ENCODE measurements at regions not wholly inside any gene's neighbourhood (a gene's known extent, or its start where the extent isn't known, plus 50 kb on each side); places are given as distances from the start of the nearest gene placed in this dataset.

DNA sequence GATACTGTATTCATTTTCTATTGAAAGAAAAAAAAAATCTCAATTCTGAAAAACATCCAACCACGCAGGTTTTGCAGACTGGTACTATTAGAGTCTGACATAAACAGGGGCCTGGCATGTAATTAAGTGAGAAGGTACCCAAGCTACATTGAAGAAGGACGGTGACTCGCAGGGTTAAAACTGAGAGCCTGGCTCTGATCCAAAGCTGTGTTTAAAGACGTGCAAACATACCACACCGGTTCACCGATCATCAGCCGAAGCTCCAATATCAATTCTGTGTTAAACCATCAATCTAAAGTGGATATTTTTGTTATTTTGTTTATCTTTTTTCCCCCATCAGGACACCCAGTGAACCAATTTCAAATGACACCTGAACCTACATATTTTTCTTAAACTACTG lies 108.1 kb upstream of the DIO3 start:
- no peak for DNase-seq (ENCODE audit: low read depth)

DNA sequence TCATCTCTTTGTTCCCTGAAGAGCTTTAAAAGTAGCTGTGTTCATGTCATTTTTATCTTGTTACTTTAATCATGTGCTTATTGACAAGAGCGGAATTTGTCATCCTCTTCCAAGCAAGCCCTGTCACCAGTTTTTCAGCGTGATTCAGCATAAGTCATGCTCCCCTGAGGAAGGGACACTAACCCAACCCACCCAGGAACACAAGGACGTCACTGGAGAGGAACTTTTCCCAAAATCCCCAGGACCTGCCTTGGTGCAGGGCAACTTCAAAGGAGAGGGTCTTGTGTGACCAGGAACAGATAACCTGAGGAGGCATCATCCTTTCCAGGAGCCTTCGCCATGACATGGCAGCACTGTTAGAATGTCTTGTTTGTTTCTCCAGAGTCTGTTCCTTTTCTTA lies 107.1 kb upstream of the DIO3 start:
- no peak for DNase-seq (ENCODE audit: low read depth)

DNA sequence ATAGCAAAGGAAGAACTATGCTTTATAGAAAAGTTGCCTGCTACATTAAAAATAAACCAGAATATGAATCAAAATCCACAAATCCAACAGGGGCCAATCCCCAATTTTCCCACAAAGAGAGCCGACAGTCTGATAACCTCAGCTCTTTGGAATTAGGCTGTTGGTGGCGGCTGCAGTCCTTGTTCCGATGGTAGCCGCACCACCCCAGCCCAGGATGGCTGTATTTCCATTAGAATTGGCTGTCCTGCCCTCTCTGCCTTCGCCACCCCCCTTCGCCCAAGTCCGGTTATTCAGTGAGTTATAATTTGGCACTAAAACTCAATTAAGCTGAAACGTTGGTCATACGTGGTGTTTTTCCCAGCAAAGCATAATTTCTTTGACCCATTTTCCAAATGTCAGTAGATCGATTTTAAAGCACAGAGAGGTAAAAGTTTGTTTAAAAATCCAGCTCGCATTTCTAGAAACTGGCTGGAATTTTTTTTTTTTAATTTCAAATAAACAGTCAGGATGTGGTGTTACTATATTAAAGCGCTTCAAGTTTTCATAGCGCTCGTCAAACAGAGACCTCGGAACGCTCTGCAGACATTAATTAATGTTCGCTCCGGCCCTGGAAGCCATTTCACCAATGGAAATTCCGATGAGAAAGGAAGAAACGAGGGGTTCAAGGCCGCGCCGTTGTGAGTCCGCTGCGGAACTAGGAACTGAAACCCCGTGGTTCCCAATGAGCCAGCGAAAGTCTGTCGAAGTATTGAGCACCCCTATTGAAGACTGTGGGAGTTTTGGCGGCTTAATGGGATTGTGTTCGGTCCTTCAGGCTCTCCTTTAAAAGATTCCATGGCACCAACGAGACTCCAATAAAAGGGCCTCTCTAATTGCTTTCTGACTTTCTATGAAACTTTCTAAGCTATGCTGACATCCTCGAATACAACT lies 104.8 kb upstream of the DIO3 start:
- DNase-seq (ENCODE audit: low read depth): no peak

DNA sequence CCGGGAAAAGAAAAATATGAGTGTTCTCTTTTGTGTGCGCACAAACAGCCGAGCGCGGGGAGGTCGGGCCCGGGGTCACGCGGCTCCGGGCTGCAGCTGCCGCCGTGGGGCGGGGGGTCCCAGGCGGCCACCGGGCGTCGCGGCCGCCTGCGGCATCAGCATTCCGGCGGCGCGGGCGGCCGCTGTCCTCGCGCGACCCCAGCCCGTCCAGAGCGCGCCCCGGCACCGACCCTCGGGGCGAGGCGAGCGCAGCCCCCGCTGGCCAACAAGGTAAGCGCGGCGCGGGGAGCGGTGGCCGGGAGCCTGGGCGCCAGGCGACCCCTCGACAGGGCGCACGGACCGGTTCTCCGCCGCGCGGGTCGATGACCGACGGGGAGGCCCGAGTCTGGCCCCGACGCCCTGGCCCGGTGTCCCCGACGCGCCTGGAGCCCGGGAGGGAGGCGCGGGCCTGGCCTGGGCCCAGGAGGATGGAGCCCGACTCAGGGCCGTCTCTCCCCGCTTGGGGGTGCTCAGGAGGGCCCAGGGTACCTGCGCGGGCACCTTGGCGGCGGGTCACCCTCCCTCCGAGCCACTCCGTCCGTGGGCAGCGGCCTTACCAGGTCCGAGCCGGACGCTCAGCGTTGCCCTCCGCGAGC lies 103.9 kb upstream of the DIO3 start:
- DNase-seq (ENCODE audit: low read depth): no peak

DNA sequence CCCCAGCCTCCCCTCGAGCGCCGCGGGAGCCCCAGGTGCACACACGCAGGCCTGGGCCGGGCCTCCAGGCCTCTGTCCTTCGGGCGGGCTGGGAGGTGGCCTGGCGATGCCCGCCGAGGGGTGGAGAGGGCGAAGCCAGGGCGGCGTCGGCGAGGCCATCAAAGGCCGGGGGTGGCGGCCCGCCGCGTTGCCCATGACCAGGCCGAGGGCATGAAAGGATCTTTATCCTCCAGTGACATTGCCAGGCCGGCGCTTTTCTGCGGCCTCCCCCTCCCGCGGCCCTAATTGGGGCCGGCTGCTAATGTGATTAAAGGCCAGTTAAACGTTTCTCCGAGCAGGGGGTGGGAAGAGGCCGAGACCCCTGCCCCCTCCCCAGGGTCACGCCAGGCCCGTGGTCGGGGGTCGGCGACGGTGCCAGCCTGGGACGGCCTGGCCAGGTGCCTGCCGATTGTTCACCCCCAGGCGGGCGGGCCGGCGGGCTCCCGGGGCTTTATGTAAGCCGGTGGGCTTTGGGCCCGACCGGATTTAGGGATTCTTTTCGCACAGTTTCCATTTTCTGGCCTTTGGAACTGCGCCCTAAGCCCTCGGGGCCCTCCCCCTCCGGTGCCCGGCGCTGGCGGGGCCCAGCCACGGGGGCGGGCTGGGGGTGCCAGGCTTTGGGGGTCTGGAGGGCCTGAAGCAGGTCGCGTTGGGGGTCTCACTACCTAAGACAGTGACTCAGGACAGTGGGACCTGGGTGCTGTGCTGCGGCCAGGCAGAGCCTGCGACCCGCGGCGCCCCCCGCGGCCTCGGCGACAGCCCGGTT lies 103.2 kb upstream of the DIO3 start:
- DNase-seq (ENCODE audit: low read depth): no peak

DNA sequence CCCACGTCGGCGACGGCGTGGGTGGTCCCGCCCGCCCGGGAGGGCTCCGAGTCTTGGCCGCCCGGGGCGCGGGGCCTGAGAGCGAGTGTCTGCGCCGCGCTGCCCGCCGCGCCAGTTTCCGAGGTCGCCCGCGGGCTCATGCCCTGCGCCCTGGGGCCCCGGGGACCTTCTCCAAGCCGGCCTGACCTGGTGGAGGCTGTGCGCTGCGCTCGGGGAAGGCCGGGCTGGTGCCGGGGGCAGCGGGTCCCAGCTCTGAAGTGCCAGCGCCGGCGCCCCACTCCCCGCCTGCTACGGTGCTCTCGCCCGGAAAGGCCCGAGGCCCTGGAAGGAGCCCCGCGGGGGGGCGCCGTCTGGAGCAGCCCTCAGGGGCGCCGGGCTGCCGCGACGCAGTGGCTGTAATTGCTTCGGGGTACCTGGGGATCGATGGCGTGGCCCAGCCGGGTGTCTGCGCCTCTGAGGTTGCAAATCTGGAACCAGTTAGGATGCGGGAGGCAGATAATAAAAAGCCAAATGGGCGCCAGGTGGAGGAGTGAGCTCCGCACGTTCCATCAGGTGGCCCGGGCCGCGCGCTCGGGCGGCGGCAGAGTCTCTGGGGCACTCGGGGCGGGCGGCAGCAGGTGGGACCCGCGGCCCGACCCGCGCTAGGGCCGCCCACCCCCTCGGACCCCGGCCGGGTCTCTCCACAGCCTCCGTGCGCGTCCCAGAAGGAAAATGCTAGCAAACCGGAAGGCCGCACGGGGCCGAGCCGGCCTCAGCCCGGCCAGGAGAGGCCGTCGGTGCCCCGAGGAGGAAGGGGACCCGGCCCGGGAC lies 102.3 kb upstream of the DIO3 start:
- no peak for DNase-seq (ENCODE audit: low read depth)

DNA sequence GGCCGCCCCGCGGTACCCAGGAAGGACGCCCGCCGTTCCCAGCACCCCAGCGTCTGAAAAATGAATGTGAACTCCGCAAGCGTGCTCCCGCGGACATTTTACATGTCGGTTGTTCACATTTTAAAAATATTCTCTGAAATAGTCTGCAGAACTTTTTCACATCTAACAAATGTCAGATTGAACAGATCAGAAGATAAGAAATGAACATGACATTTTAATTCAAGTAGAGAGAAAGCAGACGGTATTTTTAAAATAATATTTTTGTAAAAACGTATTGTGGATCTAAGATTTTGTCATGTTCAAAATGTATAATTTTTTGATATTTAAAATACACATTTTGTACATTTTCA lies 101.8 kb upstream of the DIO3 start:
- DNase-seq (ENCODE audit: low read depth): no peak

DNA sequence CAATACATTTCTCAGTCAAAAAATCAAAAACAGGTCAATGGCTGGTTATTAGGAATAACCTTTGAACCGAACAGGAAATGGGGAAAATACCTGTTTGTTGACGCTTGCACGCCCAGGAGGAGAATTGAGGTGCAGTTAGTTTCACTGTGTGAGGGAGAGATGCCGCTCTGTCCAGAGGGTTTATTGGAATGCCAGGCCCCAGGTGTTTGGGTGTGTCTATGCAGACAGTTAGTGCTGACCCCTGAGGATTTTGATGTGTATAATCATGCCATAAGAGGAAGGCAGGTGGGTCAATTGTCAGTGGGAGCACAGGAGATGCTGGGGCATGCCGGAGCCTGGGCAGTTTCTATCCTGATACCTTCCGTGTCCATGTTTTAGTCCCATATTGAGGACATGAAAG lies 100.8 kb upstream of the DIO3 start:
- DNase-seq (ENCODE audit: low read depth): no peak

DNA sequence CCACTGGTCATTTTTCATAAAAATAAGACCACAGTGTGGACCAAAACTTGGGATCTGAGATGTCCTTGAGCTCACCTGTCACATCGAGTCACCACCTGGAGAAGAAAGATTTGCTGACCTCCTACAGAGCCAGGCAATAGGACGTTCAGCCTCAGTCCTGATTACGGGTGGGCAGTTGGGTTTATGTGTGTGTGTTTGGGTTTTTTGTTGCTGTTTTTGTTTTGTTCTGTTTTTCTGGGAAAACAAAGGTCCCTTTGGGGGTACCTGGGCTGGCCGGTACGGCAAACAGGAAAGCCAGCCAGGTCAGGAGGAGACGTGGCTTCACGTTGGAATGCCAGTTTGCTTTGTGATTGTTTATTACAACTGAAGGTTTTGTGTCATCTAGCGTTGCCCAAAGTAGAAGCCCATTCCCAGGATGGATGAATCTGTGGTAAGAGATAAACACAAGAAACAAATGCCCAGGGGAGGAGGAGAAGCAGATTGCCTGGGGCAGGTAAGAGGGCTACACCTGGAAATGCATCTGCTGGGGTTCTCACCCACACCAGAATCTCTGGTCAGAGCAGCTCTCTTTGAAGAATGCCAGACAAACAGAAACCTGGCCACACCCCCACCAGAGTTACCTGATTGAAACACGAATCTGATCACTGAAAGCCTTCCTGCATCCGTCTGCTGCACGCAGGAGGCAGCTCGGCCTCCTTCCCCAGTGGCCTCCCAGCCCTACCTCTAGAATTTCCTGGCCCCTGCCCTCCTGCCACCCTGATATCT lies 100.1 kb upstream of the DIO3 start:
- DNase-seq (ENCODE audit: low read depth): no peak

DNA sequence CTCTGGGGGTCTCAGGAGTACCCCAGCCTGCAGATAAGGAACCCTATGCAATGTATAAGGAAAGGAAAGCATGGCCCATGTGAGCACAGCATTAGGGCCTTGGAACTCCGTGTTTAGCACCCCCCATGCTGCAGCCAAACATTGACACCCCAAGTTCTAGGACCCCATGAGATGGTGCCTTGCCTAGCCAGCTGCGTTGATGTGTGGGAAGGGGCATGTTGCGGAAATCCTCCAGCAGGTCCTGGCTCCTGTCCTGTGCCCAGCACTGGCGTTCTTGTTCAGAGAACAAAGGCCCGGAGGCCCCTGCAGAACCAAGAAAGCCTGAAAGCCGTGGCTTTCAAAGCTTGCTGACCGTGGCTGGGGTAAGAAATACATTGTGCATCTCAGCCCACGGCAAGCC lies 99.4 kb upstream of the DIO3 start:
- no peak for DNase-seq (ENCODE audit: low read depth)

DNA sequence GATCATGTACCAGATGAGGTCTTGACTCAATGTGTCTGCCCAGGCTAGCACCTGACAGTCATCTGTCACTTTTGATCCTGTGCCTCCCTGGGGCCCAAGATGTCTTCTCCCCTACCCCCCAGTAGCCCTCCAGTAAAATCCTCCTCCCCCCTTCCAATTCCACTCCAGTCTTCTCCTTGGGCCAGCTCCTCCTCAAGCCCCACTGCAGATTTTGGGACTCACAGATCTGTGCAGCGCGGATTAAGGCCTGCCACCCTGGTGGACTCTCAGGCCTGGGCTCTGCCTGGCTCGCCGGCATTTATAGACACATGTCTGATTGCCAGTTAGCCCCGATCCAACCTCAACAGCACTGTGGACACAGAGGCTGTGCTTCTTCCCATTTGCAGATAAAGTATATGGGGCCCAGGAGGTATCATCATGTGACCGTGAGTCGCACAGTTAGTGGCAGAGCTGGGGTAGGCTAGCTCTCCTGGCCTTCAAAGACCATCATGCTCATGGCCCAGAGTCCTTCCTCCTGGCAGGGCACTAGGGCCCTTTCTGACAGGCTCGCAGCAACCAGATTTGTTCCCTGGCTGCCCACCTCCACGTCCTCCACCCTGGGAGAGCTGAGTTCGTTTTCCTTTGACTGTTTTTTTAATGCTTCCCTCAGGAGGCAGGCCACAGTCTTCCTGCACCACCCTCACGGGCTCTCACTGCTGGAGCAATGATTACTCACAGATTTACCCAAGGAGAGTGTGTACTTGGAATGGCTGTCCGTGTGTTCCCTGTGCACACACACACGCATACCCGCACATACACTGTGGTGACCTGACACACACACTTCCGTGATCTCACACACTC lies 98.3 kb upstream of the DIO3 start:
- no peak for DNase-seq (ENCODE audit: low read depth)

DNA sequence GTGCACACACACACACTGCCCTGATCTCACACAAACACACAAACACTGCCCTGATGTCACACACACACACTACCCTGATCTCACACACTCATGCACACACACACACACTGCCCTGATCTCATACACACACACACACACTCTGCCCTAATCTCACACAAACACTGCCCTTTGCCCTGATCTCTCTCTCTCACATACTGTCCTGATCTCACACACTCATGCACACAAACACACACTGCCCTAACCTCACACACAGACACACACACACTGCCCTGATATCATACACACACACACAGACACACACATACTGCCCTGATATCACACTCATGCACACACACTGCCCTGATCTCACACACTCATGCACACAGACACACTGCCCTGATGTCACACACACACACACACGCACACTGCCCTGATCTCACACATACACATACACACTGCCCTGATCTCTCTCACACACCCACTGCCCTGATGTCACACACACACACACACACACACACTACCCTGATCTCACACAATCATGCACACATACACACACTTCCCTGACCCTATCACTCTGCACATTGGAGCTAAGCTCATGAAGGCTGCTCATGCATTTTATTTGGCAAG lies 97.6 kb upstream of the DIO3 start:
- no peak for DNase-seq (ENCODE audit: low read depth)

DNA sequence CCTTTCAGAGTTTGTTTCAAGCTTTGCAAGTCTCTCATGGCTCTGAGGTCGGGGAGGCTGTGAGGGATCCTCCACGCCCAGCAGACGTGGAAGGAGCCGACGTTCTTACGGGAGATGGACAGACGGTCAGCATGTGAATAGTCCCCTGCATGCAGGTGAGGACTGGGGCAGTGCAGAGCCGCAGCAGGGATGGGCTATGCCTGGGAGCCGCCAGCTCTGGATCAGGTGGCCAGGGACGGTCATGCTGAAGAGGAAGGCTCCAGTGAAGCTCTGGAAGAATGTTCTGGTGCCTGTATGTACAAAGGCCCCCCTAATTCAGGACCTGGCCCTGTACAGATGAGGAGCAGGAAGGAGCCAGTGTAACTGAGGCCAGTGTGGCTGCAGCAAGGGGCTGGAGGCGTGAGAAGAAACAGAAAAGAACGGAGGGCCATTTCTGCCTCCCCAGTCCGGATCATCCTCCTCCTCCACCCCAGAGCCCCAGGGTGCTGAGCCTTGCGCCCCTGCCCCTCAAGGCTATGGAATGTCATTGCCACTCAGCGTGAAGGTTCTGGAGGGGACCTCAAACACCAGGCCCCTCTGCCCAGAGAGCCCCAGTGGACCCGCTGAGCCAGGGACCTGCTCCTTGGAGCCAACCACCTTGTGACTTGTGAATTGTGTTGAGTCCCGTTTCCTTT lies 96.8 kb upstream of the DIO3 start:
- no peak for DNase-seq (ENCODE audit: low read depth)

DNA sequence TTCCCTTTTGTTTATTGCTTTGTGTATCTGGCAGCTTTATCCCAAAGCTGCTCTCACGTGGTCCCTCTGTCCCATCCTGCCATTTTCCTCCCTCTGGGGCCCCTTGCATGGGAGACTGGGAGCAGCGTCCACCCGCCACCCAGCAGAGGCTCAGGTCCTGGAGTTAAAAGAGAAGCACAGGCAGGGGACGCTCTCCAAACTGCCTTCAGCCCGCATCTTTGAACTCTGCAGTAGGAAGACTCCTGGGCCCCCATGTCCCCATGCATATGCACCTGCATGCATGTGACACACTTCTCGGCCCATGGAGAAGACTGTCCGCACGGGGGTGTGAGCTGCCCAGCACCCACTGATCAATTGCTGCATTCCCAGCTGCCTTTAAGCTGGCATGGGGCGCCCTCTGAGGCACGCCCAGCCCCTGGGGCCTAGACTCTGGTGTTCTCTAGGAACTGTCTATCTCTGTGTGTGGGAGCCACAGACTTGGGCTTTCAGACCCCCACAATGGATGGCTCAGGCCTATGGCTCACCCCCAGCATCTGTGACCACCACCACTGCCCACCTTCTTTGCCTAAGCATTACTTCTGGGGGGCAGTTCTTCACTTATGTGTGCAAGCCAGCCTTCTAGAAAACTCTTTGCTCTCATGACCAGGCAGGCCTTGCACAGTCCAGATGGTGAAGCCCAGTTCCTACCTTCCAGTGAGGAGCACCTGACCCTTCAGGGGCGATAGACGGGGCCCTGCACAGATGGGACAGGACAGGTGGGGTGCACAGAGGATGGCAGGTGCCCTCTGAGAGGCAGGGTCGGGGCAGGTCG lies 96.1 kb upstream of the DIO3 start:
- no peak for DNase-seq (ENCODE audit: low read depth)

DNA sequence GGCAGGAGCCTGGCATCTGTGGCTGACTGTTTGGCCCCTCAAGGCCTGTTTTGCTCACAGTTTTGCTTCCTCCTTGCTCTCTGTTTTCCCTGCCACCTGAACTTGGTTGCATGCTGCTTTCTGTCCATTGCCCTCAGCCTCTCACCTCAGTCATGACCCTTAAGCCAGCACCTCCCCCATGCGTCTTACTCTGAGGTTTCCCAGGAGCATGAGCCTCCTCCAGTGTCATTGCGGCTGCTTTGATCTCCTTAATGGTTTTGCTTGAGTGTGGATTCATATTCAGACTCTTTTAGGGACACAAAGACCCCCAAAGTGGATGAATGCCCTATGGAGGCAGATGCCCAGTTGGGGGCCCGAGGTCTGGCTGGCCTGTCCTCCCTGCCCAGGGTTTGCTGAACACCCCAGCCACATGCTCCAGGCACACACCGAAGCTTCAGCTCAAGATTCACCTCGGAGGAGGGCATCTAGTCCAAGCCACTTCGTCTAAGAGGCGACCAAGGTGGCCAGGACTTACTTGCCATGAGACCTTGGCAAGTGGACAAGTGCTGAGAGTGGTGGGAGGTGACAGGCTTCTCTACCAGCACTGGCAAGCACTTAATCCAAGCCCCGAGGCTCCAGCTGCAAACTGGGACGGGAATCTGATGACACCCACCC lies 95.4 kb upstream of the DIO3 start:
- no peak for DNase-seq (ENCODE audit: low read depth)

DNA sequence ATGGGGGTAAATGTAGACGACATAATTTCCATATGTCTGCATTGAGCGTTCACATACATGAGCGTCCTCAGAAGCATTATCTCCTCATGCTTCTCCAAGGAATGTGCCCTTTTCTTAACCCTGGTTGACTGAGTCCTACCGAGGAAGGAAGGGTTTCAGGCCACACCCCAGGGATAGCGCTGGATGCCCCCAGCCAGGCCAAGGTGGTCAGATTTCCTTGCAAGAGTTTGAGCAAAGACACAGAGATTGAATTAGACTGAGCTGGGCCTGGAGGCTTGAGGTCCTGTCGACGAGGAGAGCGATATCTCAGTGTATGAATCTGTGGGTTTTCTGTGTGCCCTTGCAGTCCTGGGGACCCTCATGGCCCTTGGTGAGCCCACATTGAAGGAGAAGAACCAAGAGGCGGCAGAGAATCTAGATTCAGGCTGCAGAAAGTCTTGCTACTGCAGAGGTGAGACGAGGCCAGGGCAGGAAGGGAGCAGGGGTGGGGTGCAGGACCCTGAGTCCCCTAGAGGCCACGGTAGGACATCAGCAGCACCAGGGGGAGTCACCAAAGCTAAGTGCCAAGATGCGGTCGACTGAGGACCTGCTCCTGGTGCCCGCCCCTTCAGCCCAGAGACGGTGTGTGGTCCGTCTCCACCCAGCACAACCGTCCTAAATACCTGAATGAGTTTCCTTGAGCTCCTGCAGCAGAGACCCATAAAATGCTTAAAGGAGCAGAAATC lies 94.7 kb upstream of the DIO3 start:
- no peak for DNase-seq (ENCODE audit: low read depth)

DNA sequence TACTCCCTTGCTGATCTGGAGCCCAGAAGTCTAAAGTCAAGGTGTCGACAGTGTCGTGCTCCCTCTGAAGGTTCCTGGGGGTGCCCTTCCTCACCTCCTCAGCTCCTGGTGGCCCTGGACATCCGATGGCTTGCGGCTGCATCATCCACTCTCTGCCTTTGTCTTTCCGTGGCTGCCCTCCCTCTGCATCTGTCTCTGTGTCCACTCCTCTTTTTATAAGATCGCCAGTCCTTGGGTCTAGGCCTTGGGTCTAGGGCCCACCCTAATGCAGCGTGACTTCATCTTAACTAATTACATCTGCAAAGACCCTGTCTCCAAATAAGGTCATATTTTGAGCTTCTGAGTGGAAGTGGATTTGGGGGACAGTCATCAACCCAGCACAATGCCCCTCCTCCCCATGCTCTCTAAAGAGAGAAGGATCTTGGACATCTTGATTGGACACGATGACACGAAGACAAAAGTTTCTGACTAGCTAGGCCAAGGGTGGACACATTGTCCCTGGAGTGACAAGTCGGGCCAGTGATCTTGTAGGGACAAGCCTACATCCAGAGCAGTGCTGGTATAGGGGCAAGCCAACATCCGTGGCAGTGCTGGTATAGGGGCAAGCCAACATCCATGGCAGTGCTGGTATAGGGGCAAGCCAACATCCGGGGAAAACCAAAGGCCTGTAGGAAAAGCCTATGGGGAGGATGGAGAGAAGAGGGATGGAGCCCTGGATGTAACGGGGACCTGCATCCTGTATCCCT lies 93.9 kb upstream of the DIO3 start:
- DNase-seq (ENCODE audit: low read depth): no peak
